ENCODE measurements at regions not wholly inside any gene's neighbourhood (a gene's known extent, or its start where the extent isn't known, plus 50 kb on each side); places are given as distances from the start of the nearest gene placed in this dataset.

DNA sequence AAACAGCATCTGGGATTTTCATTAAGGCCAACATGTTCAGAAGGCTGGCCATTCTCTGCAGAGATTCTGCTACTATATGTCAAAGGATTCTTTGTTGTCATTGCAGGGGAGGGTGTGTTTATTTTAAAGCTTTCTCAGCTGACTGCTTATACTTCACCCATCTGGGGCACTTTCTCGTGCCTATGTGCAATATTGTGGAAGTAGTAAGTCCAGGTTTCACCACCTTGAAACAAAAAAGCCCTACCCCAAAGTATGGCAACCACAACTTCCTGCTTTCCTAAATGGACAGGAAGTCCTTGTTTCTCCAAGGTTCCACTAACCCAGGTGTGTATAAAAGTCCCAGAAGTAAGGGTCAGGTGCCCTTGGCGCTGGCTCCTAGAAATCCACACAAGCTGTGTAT, 58.7 kb upstream of the COL1A2 start:
- TF ChIP-seq LEF1 (IDR thresholded peaks at IDR 0.05; ENCODE audit: borderline replicate concordance), result no peak
- no peak for TF ChIP-seq ZNF384 (IDR thresholded peaks at IDR 0.05)
- TF ChIP-seq FOXK2 (IDR thresholded peaks at IDR 0.05), result no peak
- TF ChIP-seq ARNT (IDR thresholded peaks at IDR 0.05), result no peak
- no peak for TF ChIP-seq FOXA1 (IDR thresholded peaks at IDR 0.05)
- TF ChIP-seq PKNOX1 (IDR thresholded peaks at IDR 0.05), result no peak
- TF ChIP-seq SP1 (IDR thresholded peaks at IDR 0.05), result no peak
- TF ChIP-seq ELF4 (IDR thresholded peaks at IDR 0.05), result no peak
- TF ChIP-seq HDGF (IDR thresholded peaks at IDR 0.05; ENCODE audit: borderline replicate concordance), result no peak
- TF ChIP-seq SUZ12 (IDR thresholded peaks at IDR 0.05), result no peak
- TF ChIP-seq L3MBTL2 (conservative IDR thresholded peaks at IDR 0.05), result no peak
- no peak for TF ChIP-seq NFRKB (IDR thresholded peaks at IDR 0.05)
- TF ChIP-seq FOXM1 (IDR thresholded peaks at IDR 0.05; ENCODE audit: borderline replicate concordance), result no peak
- no peak for TF ChIP-seq TARDBP (IDR thresholded peaks at IDR 0.05)
- ChIA-PET CTCF (no interaction called here), POLR2A (no interaction called here)
- DNase-seq (ENCODE audit: extremely low spot score), result no peak

DNA sequence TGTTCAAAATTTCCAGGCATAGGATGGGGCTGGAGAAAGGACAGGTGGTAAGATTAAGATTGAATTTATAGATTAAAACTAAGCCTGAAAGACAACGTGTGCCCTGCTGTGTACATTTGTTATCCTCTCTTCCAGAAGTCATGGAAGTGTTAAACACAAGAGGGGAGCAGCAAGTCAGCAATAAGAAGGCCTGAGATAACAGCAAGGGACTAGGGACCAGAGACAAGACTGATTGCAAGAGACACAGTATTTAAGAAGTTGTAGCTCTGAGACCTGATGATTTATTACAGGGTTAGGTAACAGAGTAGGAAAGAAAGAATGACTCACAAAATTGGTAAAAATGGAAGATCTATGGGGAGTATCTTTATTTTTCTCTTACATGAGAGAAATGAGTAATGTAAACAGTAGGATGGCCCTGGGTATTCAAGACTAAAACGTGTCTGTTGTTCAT, 55.7 kb upstream of the COL1A2 start:
- ChIA-PET CTCF (no interaction called here), POLR2A (no interaction called here)
- no peak for DNase-seq (ENCODE audit: extremely low spot score)
- no peak for TF ChIP-seq SP1 (IDR thresholded peaks at IDR 0.05)
- no peak for TF ChIP-seq CTBP1 (IDR thresholded peaks at IDR 0.05; ENCODE audit: borderline replicate concordance)
- TF ChIP-seq BHLHE40 (IDR thresholded peaks at IDR 0.05; ENCODE audit: borderline replicate concordance), result no peak
- no peak for TF ChIP-seq PKNOX1 (IDR thresholded peaks at IDR 0.05)
- TF ChIP-seq HDGF (IDR thresholded peaks at IDR 0.05; ENCODE audit: borderline replicate concordance), result no peak
- no peak for TF ChIP-seq ZNF384 (IDR thresholded peaks at IDR 0.05)
- TF ChIP-seq FOXA1 (IDR thresholded peaks at IDR 0.05), result no peak
- no peak for TF ChIP-seq LEF1 (IDR thresholded peaks at IDR 0.05; ENCODE audit: borderline replicate concordance)
- TF ChIP-seq FOXK2 (IDR thresholded peaks at IDR 0.05), result no peak
- no peak for TF ChIP-seq NFRKB (IDR thresholded peaks at IDR 0.05)
- no peak for TF ChIP-seq L3MBTL2 (conservative IDR thresholded peaks at IDR 0.05)

- no peak for DNase-seq (ENCODE audit: extremely low spot score)
- ChIA-PET CTCF (no interaction called here), POLR2A (no interaction called here)
- TF ChIP-seq SP1 (IDR thresholded peaks at IDR 0.05) (no peak), BHLHE40 (IDR thresholded peaks at IDR 0.05; ENCODE audit: borderline replicate concordance) (no peak), ARNT (IDR thresholded peaks at IDR 0.05) (no peak), PKNOX1 (IDR thresholded peaks at IDR 0.05) (no peak), FOXK2 (IDR thresholded peaks at IDR 0.05) (no peak), NFRKB (IDR thresholded peaks at IDR 0.05) (no peak)
Measured at GRCh38 chr7:94344826-94345225, 49.9 kb upstream of the COL1A2 start.
